Aorta (tissue), 5 donors: ENCODE measurements at regions not wholly inside any gene's neighbourhood (a gene's known extent, or its start where the extent isn't known, plus 50 kb on each side); places are given as distances from the start of the nearest gene placed in this dataset.

ENCODE experiments used
- ATAC-seq: fragments of 200-7000 bp; cut with Tn5 transposase; one replicate; pipeline ENCODE4 v1.9.1; 2022; ENCODE audit warnings: moderate library complexity; ENCODE audit not compliant: low FRiP score
- DNase-seq, 2 donors: peaks; one replicate each; pipeline ENCODE4 v3.0.0-alpha.2; 2020
- H3K27ac ChIP-seq, 2 donors: one replicate each; pipeline ENCODE4 v1.5.1; 2013; ENCODE audit warnings: low read length in 2 of 2, mild to moderate bottlenecking in 2 of 2, moderate library complexity in 2 of 2, control low read depth in 1 of 2, inconsistent platforms in 1 of 2, low read depth in 1 of 2
- H3K27me3 ChIP-seq, 2 donors: one replicate each; pipeline ENCODE4 v1.6.1; 2013; ENCODE audit warnings: control low read depth in 1 of 2, low read length in 1 of 2, mild to moderate bottlenecking in 1 of 2, moderate library complexity in 1 of 2; ENCODE audit not compliant: insufficient read depth in 2 of 2, control insufficient read depth in 1 of 2
- H3K36me3 ChIP-seq, 2 donors: one replicate each; pipeline ENCODE4 v1.6.1; 2013; ENCODE audit warnings: control low read depth in 1 of 2, low read length in 1 of 2, mild to moderate bottlenecking in 1 of 2; ENCODE audit not compliant: insufficient read depth in 2 of 2, control insufficient read depth in 1 of 2
- H3K4me1 ChIP-seq, 2 donors: one replicate each; pipeline ENCODE4 v1.6.1; 2013; ENCODE audit warnings: low read length in 2 of 2, control low read depth in 1 of 2, mild to moderate bottlenecking in 1 of 2, moderate library complexity in 1 of 2; ENCODE audit not compliant: insufficient read depth in 2 of 2, control insufficient read depth in 1 of 2
- H3K4me3 ChIP-seq, 2 donors: one replicate each; pipeline ENCODE4 v1.5.1; 2013; ENCODE audit warnings: low read length in 2 of 2, control low read depth in 1 of 2, mild to moderate bottlenecking in 1 of 2
- H3K9me3 ChIP-seq: one replicate; pipeline ENCODE4 v1.6.1; 2013; ENCODE audit warnings: mild to moderate bottlenecking, low read length; ENCODE audit not compliant: control insufficient read depth
- WGBS, 2 donors: extraction: QIAGEN DNeasy Blood & Tissue Kit; methylation state at CpG; one replicate each; pipeline ENCODE4 v1.1.7; 2013; 5-methylcytosine and 5-hydroxymethylcytosine counted together
- intact Hi-C, 2 donors: fragments of 100-400 bp; cut with DNase I; formaldehyde crosslinking; loops; one replicate each; pipeline versions ENCODE4 v1.14.2 to v1.15.0; 2022
- donor health status: healthy with polysubstance abuse.
- donor health status: Bipolar disorder and iron deficiency.
- donor health status: DM: no; HTN: no; CAD: no.
- donor health status: DM: no; HTN: no; CAD: no.
- donor health status: DM: yes; HTN: yes; CAD: no.

GRCh38 chr15:94077938-94078337 lies 153.4 kb upstream of the MCTP2 start:
- Histone ChIP-seq H3K36me3 (no peaks in the 10 kb centered on the region), H3K27me3 (no peaks in the 10 kb centered on the region), H3K27ac (no peak overlapping the region), H3K4me3 (no peak overlapping the region), H3K9me3 (peaks cover 2% of the 10 kb centered on the region), H3K4me1 (no peaks in the 10 kb centered on the region)
- 82 to 84% methylated on average over 2 of the region's 2 CpGs for WGBS, 2 donors
- no peak for ATAC-seq
- intact Hi-C loops = no loop called here
- no peak for DNase-seq

DNA sequence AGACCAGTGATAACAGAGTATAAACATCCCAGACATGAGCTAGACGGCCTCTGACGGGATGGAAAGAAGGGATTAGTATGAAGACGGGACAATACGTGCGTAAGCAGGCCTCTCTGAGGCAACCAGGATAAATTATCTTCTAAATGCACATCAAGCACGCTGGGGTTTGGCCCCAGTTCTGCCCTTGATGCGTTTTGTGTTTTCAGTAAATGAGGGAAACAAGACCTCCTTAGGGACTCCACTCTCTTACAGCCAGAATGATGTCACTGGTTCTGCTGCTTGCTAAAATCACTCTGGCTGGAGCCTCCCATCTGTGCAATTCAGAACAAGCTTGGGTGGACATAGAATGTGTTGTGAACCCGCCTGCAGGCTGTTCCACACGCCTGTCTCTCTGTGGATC lies 156.0 kb upstream of the MCTP2 start:
- intact Hi-C loops = no loop called here
- Histone ChIP-seq H3K27ac (no peak overlapping the region), H3K4me3 (no peak overlapping the region), H3K36me3 (no peaks in the 10 kb centered on the region), H3K4me1 (no peaks in the 10 kb centered on the region), H3K27me3 (no peaks in the 10 kb centered on the region), H3K9me3 (no peaks in the 10 kb centered on the region)
- ATAC-seq (peak; percentile 81), DNase-seq (peak; percentile 73 to 77)
- 58 to 68% methylated on average over 9 of the region's 9 CpGs for WGBS, 2 donors

GRCh38 chr15:94070356-94071295 lies 160.7 kb upstream of the MCTP2 start:
- DNase-seq (no peak), ATAC-seq (no peak)
- H3K9me3 ChIP-seq = peaks cover 1% of the 10 kb centered on the region
- no peaks in the 10 kb centered on the region for H3K27me3 ChIP-seq
- no peaks in the 10 kb centered on the region for H3K4me1 ChIP-seq
- H3K27ac ChIP-seq = no peak overlapping the region
- 54 to 67% methylated on average over 19 of the region's 19 CpGs for WGBS, 2 donors
- H3K4me3 ChIP-seq = no peak overlapping the region
- H3K36me3 ChIP-seq = no peaks in the 10 kb centered on the region
- intact Hi-C loops = no loop called here

- DNase-seq = no peak
- intact Hi-C loops = no loop called here
- Histone ChIP-seq H3K27me3 (no peaks in the 10 kb centered on the region), H3K27ac (no peak overlapping the region), H3K36me3 (no peaks in the 10 kb centered on the region), H3K4me1 (no peaks in the 10 kb centered on the region), H3K4me3 (no peak overlapping the region), H3K9me3 (peaks cover 1% of the 10 kb centered on the region)
- ATAC-seq = no peak
- 67 to 72% methylated on average over 9 of the region's 9 CpGs for WGBS, 2 donors
Observed at GRCh38 chr15:94069844-94070243, 161.5 kb upstream of the MCTP2 start.

GRCh38 chr15:94066811-94067210 lies 164.6 kb upstream of the MCTP2 start:
- ATAC-seq (no peak), DNase-seq (no peak)
- peaks cover 1% of the 10 kb centered on the region for H3K9me3 ChIP-seq
- no peaks in the 10 kb centered on the region for H3K27me3 ChIP-seq
- H3K4me3 ChIP-seq = no peak overlapping the region
- 81% methylated on average over 3 of the region's 3 CpGs for WGBS, 2 donors
- intact Hi-C loops = no loop called here
- no peaks in the 10 kb centered on the region for H3K4me1 ChIP-seq
- H3K36me3 ChIP-seq = no peaks in the 10 kb centered on the region
- no peak overlapping the region for H3K27ac ChIP-seq

DNA sequence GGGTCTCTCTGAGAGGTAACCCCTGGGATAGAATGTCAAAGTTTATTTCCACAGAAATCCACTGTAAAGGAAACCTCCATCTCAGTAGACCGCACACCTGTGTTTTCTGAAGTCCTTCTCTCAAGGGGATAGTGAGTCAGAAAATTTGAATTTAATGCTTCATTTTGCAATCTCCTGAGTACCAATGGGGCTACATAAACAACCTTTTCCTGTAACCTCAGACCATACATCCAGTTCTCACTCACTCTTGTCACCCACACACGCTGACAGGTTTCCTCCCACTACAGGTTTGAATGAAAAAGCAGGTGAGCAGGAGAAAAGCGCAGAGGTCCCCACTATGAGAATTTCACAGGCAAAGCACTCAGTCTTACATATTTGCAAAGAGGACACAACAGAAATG lies 165.3 kb upstream of the MCTP2 start:
- H3K36me3 ChIP-seq = no peaks in the 10 kb centered on the region
- DNase-seq (no peak), ATAC-seq (no peak)
- H3K9me3 ChIP-seq = peaks cover 1% of the 10 kb centered on the region
- no peak overlapping the region for H3K27ac ChIP-seq
- no peaks in the 10 kb centered on the region for H3K4me1 ChIP-seq
- WGBS, 2 donors = 82 to 83% methylated on average over 3 of the region's 3 CpGs
- H3K27me3 ChIP-seq = no peaks in the 10 kb centered on the region
- no peak overlapping the region for H3K4me3 ChIP-seq
- intact Hi-C loops = no loop called here

- Histone ChIP-seq H3K27me3 (no peaks in the 10 kb centered on the region), H3K36me3 (no peaks in the 10 kb centered on the region), H3K4me1 (no peaks in the 10 kb centered on the region), H3K27ac (no peak overlapping the region), H3K4me3 (no peak overlapping the region), H3K9me3 (peaks cover 1% of the 10 kb centered on the region)
- no peak for ATAC-seq
- 93 to 97% methylated on average over 2 of the region's 2 CpGs for WGBS, 2 donors
- no peak for DNase-seq
- intact Hi-C loops = no loop called here
Observed at GRCh38 chr15:94064676-94065313, 166.6 kb upstream of the MCTP2 start.

- no peaks in the 10 kb centered on the region for H3K36me3 ChIP-seq
- H3K9me3 ChIP-seq = no peaks in the 10 kb centered on the region
- ATAC-seq (no peak), DNase-seq (no peak)
- H3K27me3 ChIP-seq = peaks cover 0 to 2% of the 10 kb centered on the region in 2 donors
- H3K27ac ChIP-seq = no peak overlapping the region
- no peak overlapping the region for H3K4me3 ChIP-seq
- 59 to 67% methylated on average over 3 of the region's 3 CpGs for WGBS, 2 donors
- H3K4me1 ChIP-seq = no peaks in the 10 kb centered on the region
- intact Hi-C loops = no loop called here
Observed at GRCh38 chr15:94061041-94061440, 170.3 kb upstream of the MCTP2 start.
